ENCODE measurements at regions not wholly inside any gene's neighbourhood (a gene's known extent, or its start where the extent isn't known, plus 50 kb on each side); places are given as distances from the start of the nearest gene placed in this dataset.

GRCh38 chr10:44267007-44267406 lies 117.9 kb downstream of the CXCL12 start:
- H3K27me3 Mint-ChIP-seq: peaks cover 9% of the 10 kb centered on the region
- H3K4me1 Mint-ChIP-seq (ENCODE audit: low read depth): no peaks in the 10 kb centered on the region
- Histone ChIP-seq H3K27me3 (ENCODE audit: control insufficient read depth in 1 of 2, insufficient read depth in 2 of 2, low read length in 2 of 2) (peaks cover 2 to 3% of the 10 kb centered on the region in 2 experiments), H3K4me1 (ENCODE audit: insufficient read depth, low read length) (no peaks in the 10 kb centered on the region), H3K36me3 (ENCODE audit: insufficient read depth, low read length) (no peaks in the 10 kb centered on the region), H3K9me3 (ENCODE audit: control insufficient read depth in 1 of 2, insufficient read depth in 1 of 2, low read length in 2 of 2) (peaks cover 0 to 11% of the 10 kb centered on the region in 2 experiments), H3K27ac (ENCODE audit: low read depth in 1 of 2, low read length in 2 of 2) (no peak overlapping the region), H3K4me3 (ENCODE audit: low read length) (no peak overlapping the region)
- no peak for ATAC-seq (ENCODE audit: poor library complexity)
- no peak for DNase-seq
- intact Hi-C loops (cut with DNase I, micrococcal nuclease): no loop called here
- no peak overlapping the region for H3K27ac Mint-ChIP-seq
- H3K36me3 Mint-ChIP-seq (ENCODE audit: low read depth): no peaks in the 10 kb centered on the region
- ChIA-PET CTCF (no interaction called here), POLR2A (no interaction called here)
- H3K9me3 Mint-ChIP-seq: peaks cover 6% of the 10 kb centered on the region
- H3K4me3 Mint-ChIP-seq: no peak overlapping the region
- TF ChIP-seq, protein P1, sequence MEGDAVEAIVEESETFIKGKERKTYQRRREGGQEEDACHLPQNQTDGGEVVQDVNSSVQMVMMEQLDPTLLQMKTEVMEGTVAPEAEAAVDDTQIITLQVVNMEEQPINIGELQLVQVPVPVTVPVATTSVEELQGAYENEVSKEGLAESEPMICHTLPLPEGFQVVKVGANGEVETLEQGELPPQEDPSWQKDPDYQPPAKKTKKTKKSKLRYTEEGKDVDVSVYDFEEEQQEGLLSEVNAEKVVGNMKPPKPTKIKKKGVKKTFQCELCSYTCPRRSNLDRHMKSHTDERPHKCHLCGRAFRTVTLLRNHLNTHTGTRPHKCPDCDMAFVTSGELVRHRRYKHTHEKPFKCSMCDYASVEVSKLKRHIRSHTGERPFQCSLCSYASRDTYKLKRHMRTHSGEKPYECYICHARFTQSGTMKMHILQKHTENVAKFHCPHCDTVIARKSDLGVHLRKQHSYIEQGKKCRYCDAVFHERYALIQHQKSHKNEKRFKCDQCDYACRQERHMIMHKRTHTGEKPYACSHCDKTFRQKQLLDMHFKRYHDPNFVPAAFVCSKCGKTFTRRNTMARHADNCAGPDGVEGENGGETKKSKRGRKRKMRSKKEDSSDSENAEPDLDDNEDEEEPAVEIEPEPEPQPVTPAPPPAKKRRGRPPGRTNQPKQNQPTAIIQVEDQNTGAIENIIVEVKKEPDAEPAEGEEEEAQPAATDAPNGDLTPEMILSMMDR (IDR thresholded peaks at IDR 0.05): no peak

GRCh38 chr10:44264244-44264643 lies 120.7 kb downstream of the CXCL12 start:
- Histone ChIP-seq H3K27ac (ENCODE audit: low read depth in 1 of 2, low read length in 2 of 2) (no peak overlapping the region), H3K27me3 (ENCODE audit: control insufficient read depth in 1 of 2, insufficient read depth in 2 of 2, low read length in 2 of 2) (peaks cover 2 to 3% of the 10 kb centered on the region in 2 experiments), H3K9me3 (ENCODE audit: control insufficient read depth in 1 of 2, insufficient read depth in 1 of 2, low read length in 2 of 2) (peaks cover 0 to 18% of the 10 kb centered on the region in 2 experiments), H3K36me3 (ENCODE audit: insufficient read depth, low read length) (no peaks in the 10 kb centered on the region), H3K4me1 (ENCODE audit: insufficient read depth, low read length) (no peaks in the 10 kb centered on the region), H3K4me3 (ENCODE audit: low read length) (no peak overlapping the region)
- no peak overlapping the region for H3K27ac Mint-ChIP-seq
- H3K27me3 Mint-ChIP-seq: peaks cover 9% of the 10 kb centered on the region
- intact Hi-C loops (cut with DNase I, micrococcal nuclease): no loop called here
- H3K4me1 Mint-ChIP-seq (ENCODE audit: low read depth): no peaks in the 10 kb centered on the region
- CTCF ChIA-PET: no interaction called here
- no peak overlapping the region for H3K4me3 Mint-ChIP-seq
- TF ChIP-seq, protein P1 (IDR thresholded peaks at IDR 0.05): no peak
- no peaks in the 10 kb centered on the region for H3K36me3 Mint-ChIP-seq (ENCODE audit: low read depth)
- no peak for DNase-seq
- no peak for ATAC-seq (ENCODE audit: poor library complexity)
- peaks cover 6% of the 10 kb centered on the region for H3K9me3 Mint-ChIP-seq
- POLR2A ChIA-PET: no interaction called here

DNA sequence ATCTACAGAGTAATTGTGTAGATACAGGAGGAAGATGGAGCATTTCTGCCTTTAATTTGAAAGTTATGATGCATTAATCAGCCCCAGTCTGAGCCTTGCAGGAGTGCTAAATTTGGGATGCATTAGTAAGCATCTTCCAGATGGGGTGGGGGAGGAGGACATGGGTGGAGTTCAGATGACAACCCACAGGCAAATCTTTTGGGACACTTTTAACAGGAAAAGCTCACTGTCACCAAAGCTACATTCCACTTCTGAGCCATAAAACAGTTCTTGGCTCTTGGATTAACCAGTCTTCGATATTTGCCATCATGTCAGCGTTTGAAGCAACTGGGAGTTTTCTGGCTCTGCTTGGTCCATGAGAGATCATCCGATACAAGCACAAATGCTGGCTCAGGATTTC lies 121.1 kb downstream of the CXCL12 start:
- TF ChIP-seq, protein P1 (IDR thresholded peaks at IDR 0.05): no peak
- H3K36me3 Mint-ChIP-seq (ENCODE audit: low read depth): no peaks in the 10 kb centered on the region
- H3K4me1 Mint-ChIP-seq (ENCODE audit: low read depth): no peaks in the 10 kb centered on the region
- peaks cover 0 to 18% of the 10 kb centered on the region in 2 experiments for H3K9me3 ChIP-seq (ENCODE audit: control insufficient read depth in 1 of 2, insufficient read depth in 1 of 2, low read length in 2 of 2)
- no peak overlapping the region for H3K4me3 Mint-ChIP-seq
- H3K9me3 Mint-ChIP-seq: peaks cover 6% of the 10 kb centered on the region
- H3K4me1 ChIP-seq (ENCODE audit: insufficient read depth, low read length): no peaks in the 10 kb centered on the region
- no peaks in the 10 kb centered on the region for H3K36me3 ChIP-seq (ENCODE audit: insufficient read depth, low read length)
- ChIA-PET POLR2A (no interaction called here), CTCF (no interaction called here)
- H3K27ac Mint-ChIP-seq: no peak overlapping the region
- peaks cover 9% of the 10 kb centered on the region for H3K27me3 Mint-ChIP-seq
- no peak for DNase-seq
- ATAC-seq (ENCODE audit: poor library complexity): no peak
- H3K27me3 ChIP-seq (ENCODE audit: control insufficient read depth in 1 of 2, insufficient read depth in 2 of 2, low read length in 2 of 2): peaks cover 2 to 3% of the 10 kb centered on the region in 2 experiments
- no peak overlapping the region for H3K27ac ChIP-seq (ENCODE audit: low read depth in 1 of 2, low read length in 2 of 2)
- no peak overlapping the region for H3K4me3 ChIP-seq (ENCODE audit: low read length)
- intact Hi-C loops (cut with DNase I, micrococcal nuclease): no loop called here

All from CD4-positive, alpha-beta T cell (primary cell).